NT2/D1 (cell line): ENCODE measurements at regions not wholly inside any gene's neighbourhood (a gene's known extent, or its start where the extent isn't known, plus 50 kb on each side); places are given as distances from the start of the nearest gene placed in this dataset.
"Not testable (repeated sequence)": the region's sequence is repeated elsewhere in the genome, so short reads cannot be mapped to it uniquely, and the experiment has no call there.

Experiments
- DNase-seq: peaks from one replicate; pipeline ENCODE4 v3.0.0-alpha.2; 2011; ENCODE audit warnings: low read depth, low spot score
- H3K27me3 ChIP-seq: 2 replicates; pipeline ENCODE4 v1.6.0; 2011; ENCODE audit warnings: mild to moderate bottlenecking; ENCODE audit not compliant: insufficient read length, insufficient read depth
- H3K36me3 ChIP-seq: 2 replicates; pipeline ENCODE4 v1.6.1; 2011; ENCODE audit warnings: mild to moderate bottlenecking, low read length, mixed read lengths; ENCODE audit not compliant: insufficient read depth, insufficient read length
- H3K4me1 ChIP-seq: 2 replicates; pipeline ENCODE4 v1.5.1; 2011; ENCODE audit not compliant: insufficient read depth, insufficient read length
- H3K4me3 ChIP-seq: 2 replicates; pipeline ENCODE4 v1.5.1; 2011; ENCODE audit warnings: low read depth; ENCODE audit not compliant: insufficient read length
- H3K9ac ChIP-seq: 2 replicates; pipeline ENCODE4 v1.6.0; 2011; ENCODE audit warnings: low read depth; ENCODE audit not compliant: insufficient read length
- H3K9me3 ChIP-seq: 2 replicates; pipeline ENCODE4 v1.5.1; 2011; ENCODE audit warnings: mild to moderate bottlenecking, low read length; ENCODE audit not compliant: insufficient read depth
- SUZ12 ChIP-seq: IDR thresholded peaks from 2 replicates; pipeline ENCODE4 v1.6.1; 2011; ENCODE audit not compliant: insufficient read length, insufficient read depth; ENCODE audit errors: extremely low read depth
- YY1 ChIP-seq: IDR thresholded peaks from 2 replicates; pipeline ENCODE4 v1.6.1; 2011; ENCODE audit not compliant: insufficient read length, insufficient read depth
- ZNF274 ChIP-seq: IDR thresholded peaks from 2 replicates; pipeline ENCODE4 v1.6.1; 2011; ENCODE audit warnings: mild to moderate bottlenecking, low read depth, low read length

DNA sequence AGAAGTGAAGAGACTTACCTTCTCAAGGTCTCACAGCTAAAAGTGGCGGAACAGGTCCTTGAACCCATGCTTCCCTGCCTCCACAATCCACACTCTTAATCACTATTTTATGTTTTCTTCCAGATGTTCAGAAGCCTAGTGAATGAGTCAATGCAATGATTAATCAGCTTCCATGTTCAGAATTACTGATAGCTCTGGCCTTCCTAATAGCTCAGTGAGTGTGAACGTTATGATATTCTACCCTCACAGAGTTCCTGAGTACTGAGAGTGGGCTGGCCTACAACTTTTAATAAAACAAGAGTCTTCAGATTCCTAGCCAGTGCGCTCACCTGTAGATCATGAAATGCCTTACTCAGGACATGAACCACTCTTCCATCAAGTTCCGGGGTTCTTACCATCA is 443.0 kb upstream of the ADAMTS9 start:
- no peaks in the 10 kb centered on the region for H3K27me3 ChIP-seq
- no peak for DNase-seq
- H3K9me3 ChIP-seq = no peaks in the 10 kb centered on the region
- TF ChIP-seq YY1 = no peak
- no peak for TF ChIP-seq SUZ12
- no peak for TF ChIP-seq ZNF274
- H3K36me3 ChIP-seq = no peaks in the 10 kb centered on the region
- no peak overlapping the region for H3K9ac ChIP-seq
- no peaks in the 10 kb centered on the region for H3K4me1 ChIP-seq
- no peak overlapping the region for H3K4me3 ChIP-seq

DNA sequence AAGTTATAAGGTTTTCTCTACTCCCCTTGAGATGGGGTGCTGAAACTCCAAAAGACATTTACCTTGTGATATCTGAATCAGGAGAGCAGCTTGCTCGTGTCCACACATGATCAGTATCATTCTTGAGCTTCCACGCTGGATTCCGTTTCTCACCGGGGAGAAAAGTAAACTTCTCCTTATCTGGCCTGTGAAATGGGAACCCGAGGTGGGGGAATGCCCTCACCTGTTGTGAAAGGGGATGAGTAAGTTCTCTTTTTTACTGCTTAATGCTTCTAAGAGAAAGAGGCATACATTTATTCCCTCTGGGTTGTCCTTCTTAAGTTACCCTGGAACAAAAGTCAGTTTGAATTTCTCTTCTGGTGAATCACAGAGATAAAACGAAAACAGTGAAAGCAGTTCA is 440.5 kb upstream of the ADAMTS9 start:
- Histone ChIP-seq H3K9ac (no peak overlapping the region), H3K9me3 (no peaks in the 10 kb centered on the region), H3K27me3 (no peaks in the 10 kb centered on the region), H3K4me3 (no peak overlapping the region), H3K4me1 (no peaks in the 10 kb centered on the region), H3K36me3 (no peaks in the 10 kb centered on the region)
- TF ChIP-seq ZNF274 (no peak), YY1 (no peak), SUZ12 (no peak)
- no peak for DNase-seq

DNA sequence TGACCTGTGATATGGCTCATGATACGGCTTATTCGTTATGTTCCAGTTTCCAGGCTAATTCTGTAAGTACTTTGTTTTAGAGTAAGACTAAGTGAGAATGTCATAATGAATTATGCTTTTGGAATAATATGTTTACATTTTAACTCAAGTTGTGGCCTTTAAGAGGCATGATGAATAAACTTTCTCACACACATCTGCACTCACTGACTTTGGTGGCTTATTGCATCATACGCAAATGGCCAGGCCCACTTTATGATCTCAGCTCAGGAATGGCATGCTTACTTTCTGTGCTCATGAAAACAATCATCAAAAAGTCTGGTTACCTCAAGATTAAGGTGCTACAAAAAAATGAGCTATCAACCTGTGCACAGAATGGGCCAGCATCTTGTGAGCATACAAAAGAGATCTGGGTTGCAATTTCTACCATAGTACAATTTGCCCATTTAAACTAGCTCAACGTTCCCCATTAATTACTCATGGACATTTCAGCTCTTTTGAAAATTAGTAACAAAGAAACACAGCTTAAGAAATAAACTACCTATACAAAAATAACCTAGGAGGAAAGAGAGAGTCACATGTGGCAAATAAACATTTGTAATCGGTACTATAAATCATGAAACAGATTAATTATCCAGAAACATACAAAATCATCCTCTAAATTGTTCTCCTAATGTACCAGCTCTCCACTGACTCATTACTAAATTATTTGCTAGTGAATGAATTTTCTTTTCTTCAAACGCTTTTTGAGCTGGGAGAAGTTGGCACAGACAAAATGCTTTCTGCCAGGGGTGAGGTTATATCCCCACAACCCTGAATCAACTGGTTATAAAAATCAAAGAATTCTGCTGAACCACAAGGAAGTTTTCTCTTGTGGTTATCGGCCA is 439.0 kb upstream of the ADAMTS9 start:
- no peaks in the 10 kb centered on the region for H3K36me3 ChIP-seq
- no peak for DNase-seq
- no peak overlapping the region for H3K9ac ChIP-seq

GRCh38 chr3:65120156-65120555 is 432.4 kb upstream of the ADAMTS9 start:
- H3K27me3 ChIP-seq, H3K4me3 ChIP-seq, H3K36me3 ChIP-seq, H3K9ac ChIP-seq, H3K4me1 ChIP-seq, DNase-seq: not testable (repeated sequence)
- peaks cover 24% of the 10 kb centered on the region; the same call in 1 of the 2 replicates for H3K9me3 ChIP-seq

More for the DNA sequence above, 439.0 kb upstream of the ADAMTS9 start:
- no peaks in the 10 kb centered on the region for H3K27me3 ChIP-seq
- H3K4me1 ChIP-seq = no peaks in the 10 kb centered on the region
- no peaks in the 10 kb centered on the region for H3K9me3 ChIP-seq
- TF ChIP-seq YY1 = no peak
- TF ChIP-seq ZNF274 = no peak
- TF ChIP-seq SUZ12 = no peak
- H3K4me3 ChIP-seq = no peak overlapping the region

DNA sequence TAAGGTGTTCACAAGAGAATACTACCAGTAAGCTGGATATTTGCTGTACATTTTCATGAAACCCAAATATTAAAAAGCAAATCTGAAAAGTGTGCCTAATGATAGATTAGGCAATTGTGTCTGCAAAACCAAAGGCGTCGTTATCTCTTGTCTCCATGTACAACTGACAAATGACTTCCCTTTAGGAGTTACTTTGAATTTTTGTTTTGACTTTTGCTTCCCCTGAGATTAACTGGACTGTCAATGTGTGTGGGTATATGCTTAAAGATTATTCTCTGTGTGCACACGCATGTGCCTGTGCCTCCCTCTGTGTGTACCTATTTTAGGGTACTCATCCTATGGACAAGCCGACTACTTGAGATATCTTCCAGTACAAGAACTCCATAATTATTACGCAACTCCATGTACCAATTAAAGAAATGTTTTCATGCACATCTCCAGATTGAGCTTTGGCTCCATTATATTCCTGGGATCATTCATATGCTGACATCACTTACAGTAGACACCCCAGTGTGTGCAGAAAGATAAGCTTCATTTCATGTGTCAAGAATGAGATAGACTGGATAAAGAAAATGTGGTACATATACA is 431.2 kb upstream of the ADAMTS9 start:
- no peaks in the 10 kb centered on the region for H3K27me3 ChIP-seq
- no peak overlapping the region for H3K4me3 ChIP-seq
- TF ChIP-seq YY1 (no peak), ZNF274 (no peak), SUZ12 (no peak)
- H3K36me3 ChIP-seq = no peaks in the 10 kb centered on the region
- H3K9ac ChIP-seq = no peak overlapping the region
- DNase-seq = no peak
- no peaks in the 10 kb centered on the region for H3K4me1 ChIP-seq
- peaks cover 24% of the 10 kb centered on the region; the same call in 1 of the 2 replicates for H3K9me3 ChIP-seq

DNA sequence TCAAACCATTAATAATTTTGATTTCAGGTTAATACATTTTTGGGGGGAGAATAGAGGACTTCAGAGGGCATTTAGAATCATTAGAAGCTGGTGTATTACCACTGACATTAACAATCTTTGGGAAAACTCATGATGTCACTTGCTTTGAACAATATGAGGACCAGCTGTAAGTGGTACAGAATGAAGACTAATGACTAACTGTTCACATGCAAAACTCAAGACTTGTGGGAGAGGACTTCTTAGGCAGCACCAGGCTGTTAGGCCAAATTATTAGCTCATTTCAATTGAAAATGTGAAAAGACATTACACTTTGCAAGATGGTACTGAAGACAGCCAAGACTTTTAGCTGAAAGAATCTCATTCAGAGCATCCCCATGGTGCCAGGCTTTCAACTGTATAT is 426.2 kb upstream of the ADAMTS9 start:
- no peak overlapping the region for H3K4me3 ChIP-seq
- TF ChIP-seq YY1 = no peak
- TF ChIP-seq SUZ12 = no peak
- no peak for TF ChIP-seq ZNF274

DNA sequence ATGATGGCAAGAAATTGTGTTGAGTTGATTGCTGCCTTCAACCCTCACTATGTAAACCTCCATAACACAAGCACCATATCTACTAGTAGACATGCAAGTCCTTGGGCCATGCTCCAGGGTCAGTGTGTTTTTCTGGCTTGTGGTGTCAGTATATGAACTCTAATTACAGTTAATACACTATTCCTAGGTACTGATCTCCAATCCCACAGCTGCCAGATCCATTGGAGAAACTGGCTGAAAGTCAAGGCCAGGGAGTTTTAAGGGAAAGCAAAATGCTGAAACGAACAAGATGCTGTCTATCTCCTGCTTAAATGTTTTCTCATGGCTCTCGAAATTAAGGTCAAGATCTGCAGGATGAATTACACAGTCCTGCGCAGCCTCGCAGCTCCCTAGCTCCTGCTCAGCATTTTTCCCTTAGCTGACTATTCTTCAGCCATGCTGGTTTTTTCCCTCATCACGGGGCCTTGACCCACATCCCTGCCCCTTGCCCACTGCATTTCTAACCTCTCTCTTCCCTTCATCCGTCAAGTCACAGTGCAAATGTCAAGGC is 425.0 kb upstream of the ADAMTS9 start:
- no peak for DNase-seq
- no peak overlapping the region for H3K9ac ChIP-seq
- no peaks in the 10 kb centered on the region for H3K9me3 ChIP-seq
- TF ChIP-seq ZNF274 (no peak), YY1 (no peak), SUZ12 (no peak)
- no peak overlapping the region for H3K4me3 ChIP-seq
- H3K4me1 ChIP-seq = no peaks in the 10 kb centered on the region
- no peaks in the 10 kb centered on the region for H3K36me3 ChIP-seq
- no peaks in the 10 kb centered on the region for H3K27me3 ChIP-seq

More for the DNA sequence above, 426.2 kb upstream of the ADAMTS9 start:
- Histone ChIP-seq H3K27me3 (no peaks in the 10 kb centered on the region), H3K9ac (no peak overlapping the region), H3K36me3 (no peaks in the 10 kb centered on the region), H3K9me3 (peaks cover 9% of the 10 kb centered on the region; the same call in 1 of the 2 replicates), H3K4me1 (no peaks in the 10 kb centered on the region)
- DNase-seq = no peak
